ENCODE measurements at regions not wholly inside any gene's neighbourhood (a gene's known extent, or its start where the extent isn't known, plus 50 kb on each side); places are given as distances from the start of the nearest gene placed in this dataset.
"Not testable (repeated sequence)": the region's sequence is repeated elsewhere in the genome, so short reads cannot be mapped to it uniquely, and the experiment has no call there.

- DNase-seq (ENCODE audit: low read depth): no peak
- no peak overlapping the region for H3K4me3 ChIP-seq (replicated peaks; ENCODE audit: low read depth, low read length)
- TF ChIP-seq, protein P1, sequence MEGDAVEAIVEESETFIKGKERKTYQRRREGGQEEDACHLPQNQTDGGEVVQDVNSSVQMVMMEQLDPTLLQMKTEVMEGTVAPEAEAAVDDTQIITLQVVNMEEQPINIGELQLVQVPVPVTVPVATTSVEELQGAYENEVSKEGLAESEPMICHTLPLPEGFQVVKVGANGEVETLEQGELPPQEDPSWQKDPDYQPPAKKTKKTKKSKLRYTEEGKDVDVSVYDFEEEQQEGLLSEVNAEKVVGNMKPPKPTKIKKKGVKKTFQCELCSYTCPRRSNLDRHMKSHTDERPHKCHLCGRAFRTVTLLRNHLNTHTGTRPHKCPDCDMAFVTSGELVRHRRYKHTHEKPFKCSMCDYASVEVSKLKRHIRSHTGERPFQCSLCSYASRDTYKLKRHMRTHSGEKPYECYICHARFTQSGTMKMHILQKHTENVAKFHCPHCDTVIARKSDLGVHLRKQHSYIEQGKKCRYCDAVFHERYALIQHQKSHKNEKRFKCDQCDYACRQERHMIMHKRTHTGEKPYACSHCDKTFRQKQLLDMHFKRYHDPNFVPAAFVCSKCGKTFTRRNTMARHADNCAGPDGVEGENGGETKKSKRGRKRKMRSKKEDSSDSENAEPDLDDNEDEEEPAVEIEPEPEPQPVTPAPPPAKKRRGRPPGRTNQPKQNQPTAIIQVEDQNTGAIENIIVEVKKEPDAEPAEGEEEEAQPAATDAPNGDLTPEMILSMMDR (IDR thresholded peaks at IDR 0.05; ENCODE audit: low read length, missing control alignments): no peak
These were observed 379.1 kb upstream of the PROK2 start for GRCh38 chr3:72163809-72164634.

DNA sequence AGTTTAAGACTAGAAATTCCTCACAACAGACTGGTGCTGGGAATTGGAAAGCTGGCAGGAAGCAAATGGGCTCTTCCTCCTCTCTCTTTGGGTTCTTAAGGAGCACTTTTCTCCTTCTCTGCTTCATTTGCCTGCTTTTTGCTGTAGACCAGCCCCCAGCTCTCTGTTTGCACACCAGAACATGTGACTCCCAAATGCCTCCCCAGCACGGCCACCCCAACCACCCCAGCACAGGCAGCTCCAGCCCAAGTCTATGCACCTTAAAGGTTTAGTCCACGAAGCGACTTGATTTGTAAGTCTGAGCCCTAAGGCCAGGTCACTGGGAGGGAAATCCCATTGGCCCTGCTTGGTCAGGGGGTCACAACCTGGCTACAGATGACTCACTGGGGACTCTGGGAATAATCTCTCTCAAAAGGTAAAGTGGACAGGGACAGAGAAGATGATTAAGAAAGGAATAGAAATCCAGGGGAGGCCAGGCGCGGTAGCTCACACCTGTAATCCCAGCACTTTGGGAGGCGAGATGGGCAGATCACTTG, 377.8 kb upstream of the PROK2 start:
- TF ChIP-seq, protein P1 (IDR thresholded peaks at IDR 0.05; ENCODE audit: low read length, missing control alignments): no peak
- H3K4me3 ChIP-seq (replicated peaks; ENCODE audit: low read depth, low read length): no peak overlapping the region
- DNase-seq (ENCODE audit: low read depth): no peak

GRCh38 chr3:72161881-72162595, 377.1 kb upstream of the PROK2 start:
- DNase-seq (ENCODE audit: low read depth): no peak
- TF ChIP-seq, protein P1 (IDR thresholded peaks at IDR 0.05; ENCODE audit: low read length, missing control alignments): no peak
- H3K4me3 ChIP-seq (replicated peaks; ENCODE audit: low read depth, low read length): no peak overlapping the region

DNA sequence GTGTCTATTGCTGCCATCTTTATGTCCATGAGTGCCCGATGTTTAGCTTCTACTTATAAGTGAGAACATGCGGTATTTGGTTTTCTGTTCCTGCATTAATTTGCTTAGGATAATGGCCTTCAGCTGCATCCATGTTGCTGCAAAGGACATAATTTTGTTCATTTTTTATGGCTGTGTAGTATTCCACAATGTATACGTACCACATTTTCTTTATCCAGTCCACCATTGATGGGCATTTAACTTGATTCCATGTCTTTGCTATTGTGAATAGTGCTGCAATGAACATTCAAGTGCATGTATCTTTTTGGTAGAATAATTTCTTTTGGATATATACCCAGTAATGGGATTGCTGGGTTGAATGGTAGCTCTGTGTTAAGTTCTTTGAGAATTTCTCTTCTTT, 376.3 kb upstream of the PROK2 start:
- H3K4me3 ChIP-seq (replicated peaks; ENCODE audit: low read depth, low read length); DNase-seq (ENCODE audit: low read depth): not testable (repeated sequence)

GRCh38 chr3:72160351-72160750, 375.4 kb upstream of the PROK2 start:
- no peak for DNase-seq (ENCODE audit: low read depth)
- H3K4me3 ChIP-seq (replicated peaks; ENCODE audit: low read depth, low read length): no peak overlapping the region
- TF ChIP-seq, protein P1 (IDR thresholded peaks at IDR 0.05; ENCODE audit: low read length, missing control alignments): no peak

GRCh38 chr3:72159487-72159886, 374.5 kb upstream of the PROK2 start:
- DNase-seq (ENCODE audit: low read depth): no peak
- TF ChIP-seq, protein P1 (IDR thresholded peaks at IDR 0.05; ENCODE audit: low read length, missing control alignments): no peak
- H3K4me3 ChIP-seq (replicated peaks; ENCODE audit: low read depth, low read length): no peak overlapping the region

GRCh38 chr3:72158639-72159326, 373.8 kb upstream of the PROK2 start:
- TF ChIP-seq, protein P1 (IDR thresholded peaks at IDR 0.05; ENCODE audit: low read length, missing control alignments): no peak
- H3K4me3 ChIP-seq (replicated peaks; ENCODE audit: low read depth, low read length): no peak overlapping the region
- no peak for DNase-seq (ENCODE audit: low read depth)

Data from fibroblast of pulmonary artery (primary cell).